ENCODE measurements at regions not wholly inside any gene's neighbourhood (a gene's known extent, or its start where the extent isn't known, plus 50 kb on each side); places are given as distances from the start of the nearest gene placed in this dataset.

- DNase-seq: no peak
- Histone ChIP-seq H3K4me3 (no peak overlapping the region), H3K4me1 (no peaks in the 10 kb centered on the region), H3K27ac (no peak overlapping the region), H3K36me3 (no peaks in the 10 kb centered on the region), H3K9me3 (no peaks in the 10 kb centered on the region), H3K27me3 (peaks cover 0 to 11% (median 5%) of the 10 kb centered on the region in 7 donors)
- ATAC-seq: no peak
- TF ChIP-seq CTCF (IDR thresholded peaks at IDR 0.05): no peak
- 45 to 54% methylated on average over 2 of the region's 2 CpGs for WGBS, 2 donors
- intact Hi-C loops (cut with DNase I): no loop called here
Observed at GRCh38 chr12:114562654-114563053, 121.3 kb downstream of the TBX3 start.

GRCh38 chr12:114555451-114555850, 128.5 kb downstream of the TBX3 start:
- Histone ChIP-seq H3K27me3 (peaks cover 0 to 23% (median 14%) of the 10 kb centered on the region in 7 donors), H3K36me3 (no peaks in the 10 kb centered on the region), H3K9me3 (no peaks in the 10 kb centered on the region), H3K4me1 (no peaks in the 10 kb centered on the region), H3K27ac (no peak overlapping the region), H3K4me3 (no peak overlapping the region)
- ATAC-seq (no peak), DNase-seq (no peak)
- no peak for TF ChIP-seq CTCF (IDR thresholded peaks at IDR 0.05)
- intact Hi-C loops (cut with DNase I): no loop called here
- WGBS, 2 donors: 76 to 81% methylated on average over 2 of the region's 2 CpGs

GRCh38 chr12:114547636-114548035, 136.3 kb downstream of the TBX3 start:
- no peak overlapping the region for H3K27ac ChIP-seq
- intact Hi-C loops (cut with DNase I): no loop called here
- H3K9me3 ChIP-seq: peaks cover 0 to 4% (median 0%) of the 10 kb centered on the region in 11 donors
- no peaks in the 10 kb centered on the region for H3K36me3 ChIP-seq
- DNase-seq (no peak), ATAC-seq (no peak)
- peaks cover 0 to 19% (median 0%) of the 10 kb centered on the region in 7 donors for H3K27me3 ChIP-seq
- no peaks in the 10 kb centered on the region for H3K4me1 ChIP-seq
- 82 to 85% methylated on average over 1 of the region's 1 CpG for WGBS, 2 donors
- TF ChIP-seq CTCF (IDR thresholded peaks at IDR 0.05): no peak
- no peak overlapping the region for H3K4me3 ChIP-seq

- H3K9me3 ChIP-seq: peaks cover 0 to 3% (median 0%) of the 10 kb centered on the region in 11 donors
- TF ChIP-seq CTCF (IDR thresholded peaks at IDR 0.05): no peak
- 70 to 77% methylated on average over 7 of the region's 7 CpGs for WGBS, 2 donors
- no peak overlapping the region for H3K4me3 ChIP-seq
- intact Hi-C loops (cut with DNase I): no loop called here
- DNase-seq: no peak
- no peaks in the 10 kb centered on the region for H3K4me1 ChIP-seq
- H3K27me3 ChIP-seq: peaks cover 0 to 51% (median 26%) of the 10 kb centered on the region in 7 donors
- ATAC-seq: no peak
- no peaks in the 10 kb centered on the region for H3K36me3 ChIP-seq
- H3K27ac ChIP-seq: no peak overlapping the region
Observed at GRCh38 chr12:114530417-114530816, 124.5 kb upstream of the TBX5 start.
